ENCODE measurements at regions not wholly inside any gene's neighbourhood (a gene's known extent, or its start where the extent isn't known, plus 50 kb on each side); places are given as distances from the start of the nearest gene placed in this dataset.

DNA sequence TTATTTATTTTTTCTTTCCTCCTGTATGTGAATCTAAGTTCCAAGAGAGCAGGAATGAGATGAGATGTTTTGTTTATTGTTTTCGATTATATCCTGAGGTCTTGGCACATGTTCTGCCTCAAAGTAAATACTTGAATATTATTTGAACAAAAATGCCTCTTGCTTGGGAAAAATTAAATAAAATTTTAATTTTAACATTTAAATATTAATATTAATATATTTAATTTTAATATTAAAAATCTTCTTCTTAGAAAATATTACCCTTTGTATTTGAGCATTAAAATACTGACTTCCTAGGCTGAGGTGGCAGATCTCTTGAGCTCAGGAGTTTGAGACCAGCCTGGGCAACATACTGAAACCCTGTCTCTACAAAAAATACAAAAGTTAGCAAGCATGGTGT is 123.4 kb upstream of the SEMA3D start:
- no peaks in the 10 kb centered on the region for H3K9me3 ChIP-seq (ENCODE audit: control insufficient read depth, low read depth, low read length)
- TF ChIP-seq CTCF (optimal IDR thresholded peaks at IDR 0.05 in 1 of 3, IDR thresholded peaks at IDR 0.05 in 1 of 3, conservative IDR thresholded peaks at IDR 0.05 in 1 of 3; ENCODE audit: extremely low read depth in 1 of 3, insufficient read depth in 2 of 3, low read length in 3 of 3) (no peak), EZH2 (IDR thresholded peaks at IDR 0.05; ENCODE audit: low read length) (no peak)
- no peaks in the 10 kb centered on the region for H4K20me1 ChIP-seq (ENCODE audit: control insufficient read depth, extremely low read depth, insufficient read depth, low read length)
- H3K4me1 ChIP-seq (ENCODE audit: control insufficient read depth, extremely low read depth, insufficient read depth, low read length) = no peaks in the 10 kb centered on the region
- H3K27me3 ChIP-seq (ENCODE audit: control insufficient read depth, extremely low read depth, insufficient read depth, low read length) = no peaks in the 10 kb centered on the region
- no peak overlapping the region for H3K9ac ChIP-seq (ENCODE audit: control insufficient read depth, extremely low read depth, insufficient read depth, low read length)
- no peak overlapping the region for H3K27ac ChIP-seq (ENCODE audit: control insufficient read depth, insufficient read depth, low read length)
- no peak overlapping the region for H2AFZ ChIP-seq (ENCODE audit: control insufficient read depth, low read length)
- no peak overlapping the region for H3K4me3 ChIP-seq (ENCODE audit: control insufficient read depth in 2 of 3, extremely low read depth in 1 of 3, insufficient read depth in 2 of 3, low read depth in 1 of 3, low read length in 3 of 3)
- DNase-seq (ENCODE audit: low read depth, low spot score) = no peak
- H3K36me3 ChIP-seq (ENCODE audit: control insufficient read depth in 2 of 2, extremely low read depth in 1 of 2, insufficient read depth in 2 of 2, low read length in 2 of 2) = no peaks in the 10 kb centered on the region
- FAIRE-seq = no peak
- no peaks in the 10 kb centered on the region for H3K79me2 ChIP-seq (ENCODE audit: control insufficient read depth, insufficient read depth, low read length)
- H3K4me2 ChIP-seq (ENCODE audit: control insufficient read depth, extremely low read depth, insufficient read depth, low read depth, low read length) = no peak overlapping the region
- dilution Hi-C loops (cut with MboI; ENCODE audit: extremely low pct_ligation_motif_present, low sequenced_read_pairs) = no loop called here
- H3K9me1 ChIP-seq (ENCODE audit: control insufficient read depth, extremely low read depth, insufficient read depth, low read length) = no peaks in the 10 kb centered on the region

- no peak overlapping the region for H2AFZ ChIP-seq (ENCODE audit: control insufficient read depth, low read length)
Observed at GRCh38 chr7:85306115-85306514, 119.3 kb upstream of the SEMA3D start.

More at GRCh38 chr7:85306115-85306514, 119.3 kb upstream of the SEMA3D start:
- Histone ChIP-seq H3K4me3 (ENCODE audit: control insufficient read depth in 2 of 3, extremely low read depth in 1 of 3, insufficient read depth in 2 of 3, low read depth in 1 of 3, low read length in 3 of 3) (no peak overlapping the region), H3K36me3 (ENCODE audit: control insufficient read depth in 2 of 2, extremely low read depth in 1 of 2, insufficient read depth in 2 of 2, low read length in 2 of 2) (no peaks in the 10 kb centered on the region), H4K20me1 (ENCODE audit: control insufficient read depth, extremely low read depth, insufficient read depth, low read length) (no peaks in the 10 kb centered on the region), H3K9me3 (ENCODE audit: control insufficient read depth, low read depth, low read length) (no peaks in the 10 kb centered on the region), H3K27me3 (ENCODE audit: control insufficient read depth, extremely low read depth, insufficient read depth, low read length) (no peaks in the 10 kb centered on the region), H3K27ac (ENCODE audit: control insufficient read depth, insufficient read depth, low read length) (no peak overlapping the region), H3K9me1 (ENCODE audit: control insufficient read depth, extremely low read depth, insufficient read depth, low read length) (no peaks in the 10 kb centered on the region), H3K79me2 (ENCODE audit: control insufficient read depth, insufficient read depth, low read length) (no peaks in the 10 kb centered on the region), H3K9ac (ENCODE audit: control insufficient read depth, extremely low read depth, insufficient read depth, low read length) (no peak overlapping the region), H3K4me1 (ENCODE audit: control insufficient read depth, extremely low read depth, insufficient read depth, low read length) (no peaks in the 10 kb centered on the region), H3K4me2 (ENCODE audit: control insufficient read depth, extremely low read depth, insufficient read depth, low read depth, low read length) (no peak overlapping the region)
- dilution Hi-C loops (cut with MboI; ENCODE audit: extremely low pct_ligation_motif_present, low sequenced_read_pairs) = no loop called here
- TF ChIP-seq EZH2 (IDR thresholded peaks at IDR 0.05; ENCODE audit: low read length) (no peak), CTCF (optimal IDR thresholded peaks at IDR 0.05 in 1 of 3, IDR thresholded peaks at IDR 0.05 in 1 of 3, conservative IDR thresholded peaks at IDR 0.05 in 1 of 3; ENCODE audit: extremely low read depth in 1 of 3, insufficient read depth in 2 of 3, low read length in 3 of 3) (no peak)
- FAIRE-seq = no peak
- no peak for DNase-seq (ENCODE audit: low read depth, low spot score)

All from keratinocyte (primary cell).